GM19452 (cell line): ENCODE measurements at regions not wholly inside any gene's neighbourhood (a gene's known extent, or its start where the extent isn't known, plus 50 kb on each side); places are given as distances from the start of the nearest gene placed in this dataset.
"Not testable (repeated sequence)": the region's sequence is repeated elsewhere in the genome, so short reads cannot be mapped to it uniquely, and the experiment has no call there.

ENCODE experiments used
- ATAC-seq: cut with Tn5 transposase; IDR thresholded peaks from one replicate; pipeline ENCODE4 v1.9.1; 2021; ENCODE audit not compliant: unreplicated experiment

DNA sequence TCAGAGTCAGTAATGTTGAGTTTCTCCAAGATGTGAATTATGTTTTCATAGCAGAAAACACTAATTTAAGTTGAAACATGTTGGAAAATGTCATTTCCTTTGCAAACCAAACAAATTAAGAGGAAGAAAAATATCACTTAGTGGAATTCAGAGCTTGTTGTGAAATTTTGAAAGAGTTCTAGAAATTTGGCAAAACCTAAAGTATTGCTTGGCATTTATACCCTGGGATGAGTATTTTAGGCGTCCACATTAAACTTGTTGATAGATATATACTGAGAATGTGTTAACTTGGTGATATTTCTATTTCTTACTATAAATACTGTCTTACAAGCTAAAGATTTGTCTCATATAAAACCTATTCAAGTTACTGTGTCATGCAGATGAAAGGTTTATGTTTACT lies 335.2 kb downstream of the NSUN3 start:
- ATAC-seq: no peak

- ATAC-seq: no peak
These were observed 338.6 kb downstream of the NSUN3 start for GRCh38 chr3:94401466-94401865.

DNA sequence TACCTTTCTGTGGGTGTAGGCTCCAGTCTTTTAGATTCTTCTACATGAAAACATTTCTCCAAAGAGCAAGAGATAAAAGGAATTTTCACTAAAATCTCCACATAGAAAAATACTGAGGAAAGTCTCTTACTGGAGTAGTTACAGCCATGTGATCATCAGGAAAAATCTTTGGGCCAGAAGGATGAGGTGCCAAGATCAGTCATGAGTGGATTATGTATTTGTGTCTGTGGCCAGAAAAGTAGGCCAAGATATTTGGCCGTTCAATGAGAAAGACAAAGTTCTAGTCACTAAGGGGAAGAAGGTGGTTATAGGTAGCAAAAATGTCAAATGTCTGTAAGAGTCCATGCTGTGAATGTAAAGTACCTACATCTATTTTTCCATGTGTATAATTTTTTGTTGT lies 339.3 kb downstream of the NSUN3 start:
- no peak for ATAC-seq

DNA sequence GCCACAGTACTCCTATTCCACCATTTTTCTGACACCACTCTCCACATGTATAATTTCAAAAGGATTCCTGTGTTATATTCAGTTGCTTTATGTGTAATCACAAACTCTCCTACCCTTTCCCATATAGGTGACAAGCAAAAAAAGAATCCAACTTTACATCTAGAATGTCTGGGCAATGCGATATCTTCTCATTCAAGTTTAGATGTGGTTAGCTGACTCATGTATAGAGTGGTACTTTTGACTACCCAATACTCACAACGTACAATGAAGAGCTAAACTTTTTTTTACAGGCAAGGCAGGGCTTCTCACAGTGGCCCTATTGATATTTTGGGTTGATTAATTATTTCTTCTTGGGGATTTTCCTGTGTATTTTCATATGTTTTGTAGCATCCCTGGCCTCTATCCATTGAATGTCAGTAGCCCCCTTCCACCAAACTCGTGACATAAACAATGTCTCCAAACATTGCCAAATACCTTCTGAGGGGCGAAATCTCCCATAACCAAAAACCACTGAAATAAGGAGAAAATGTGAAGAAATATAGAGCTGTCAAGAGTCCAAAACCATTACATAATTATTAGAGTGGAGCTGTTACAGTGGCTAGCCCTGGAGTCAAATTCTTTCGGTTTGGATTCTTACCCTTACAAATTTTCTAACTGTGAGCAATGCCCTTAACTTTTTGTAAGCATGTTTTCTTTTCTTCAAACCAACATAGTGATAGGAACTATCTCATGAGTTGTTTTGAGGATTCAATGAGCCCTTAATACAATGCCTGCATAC lies 342.6 kb downstream of the NSUN3 start:
- no peak for ATAC-seq

DNA sequence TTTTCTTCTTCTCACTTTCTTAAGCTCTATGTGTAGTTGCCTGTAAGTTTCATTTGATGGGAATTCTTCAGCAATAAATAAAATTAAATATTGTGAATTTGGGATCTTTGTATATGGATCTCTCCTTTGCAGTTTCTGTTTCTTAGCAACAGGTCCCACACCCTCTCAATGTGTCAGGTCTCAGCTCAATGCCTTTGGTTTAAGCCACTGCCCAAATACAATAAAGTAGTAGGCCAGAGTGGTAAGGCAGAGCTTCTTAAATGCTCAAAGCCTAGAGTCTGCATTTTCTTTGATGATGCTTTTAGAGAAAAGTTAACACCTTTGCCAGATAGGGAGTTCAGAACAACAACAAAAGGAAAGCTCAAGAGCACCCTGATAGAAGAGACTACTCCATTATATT lies 343.7 kb downstream of the NSUN3 start:
- no peak for ATAC-seq

DNA sequence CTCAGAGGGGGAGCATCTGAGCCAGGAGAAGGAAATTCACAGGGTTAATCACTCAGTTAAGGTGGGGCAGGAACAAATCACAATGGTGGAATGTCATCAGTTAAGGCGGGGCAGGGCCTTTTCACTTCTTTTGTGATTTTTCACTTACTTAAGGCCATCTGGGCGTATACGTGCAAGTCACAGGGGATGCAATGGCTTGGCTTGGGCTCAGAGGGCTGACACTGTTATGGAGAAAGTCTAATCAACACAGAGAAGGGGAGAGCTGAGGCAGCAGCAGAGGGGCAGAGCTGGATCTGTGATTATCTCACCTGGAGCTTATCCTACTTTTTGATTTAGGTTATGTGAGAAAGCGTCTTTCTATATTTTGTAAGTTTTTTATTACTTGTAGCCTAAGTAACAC lies 350.1 kb downstream of the NSUN3 start:
- ATAC-seq: not testable (repeated sequence)

- no peak for ATAC-seq
These were observed 350.7 kb downstream of the NSUN3 start for GRCh38 chr3:94413336-94414108.

DNA sequence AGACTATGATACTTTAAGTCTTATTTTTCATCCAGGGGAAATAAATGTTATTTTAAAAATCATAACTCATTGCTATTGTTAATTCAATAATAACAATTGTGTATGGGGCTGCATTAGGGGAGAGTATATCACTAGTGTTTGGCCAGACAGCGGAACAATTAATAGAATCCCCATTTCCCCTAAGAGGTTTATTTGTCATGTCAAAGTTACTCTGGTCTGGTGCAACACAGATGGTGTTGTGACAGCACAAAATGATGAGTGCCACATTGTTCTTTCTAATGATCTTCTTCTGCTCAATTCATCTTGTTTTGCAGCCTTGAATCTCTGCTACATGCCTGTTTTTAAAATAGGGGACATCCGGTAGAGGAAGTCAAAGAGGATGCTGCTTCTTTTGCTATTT lies 351.6 kb downstream of the NSUN3 start:
- no peak for ATAC-seq

DNA sequence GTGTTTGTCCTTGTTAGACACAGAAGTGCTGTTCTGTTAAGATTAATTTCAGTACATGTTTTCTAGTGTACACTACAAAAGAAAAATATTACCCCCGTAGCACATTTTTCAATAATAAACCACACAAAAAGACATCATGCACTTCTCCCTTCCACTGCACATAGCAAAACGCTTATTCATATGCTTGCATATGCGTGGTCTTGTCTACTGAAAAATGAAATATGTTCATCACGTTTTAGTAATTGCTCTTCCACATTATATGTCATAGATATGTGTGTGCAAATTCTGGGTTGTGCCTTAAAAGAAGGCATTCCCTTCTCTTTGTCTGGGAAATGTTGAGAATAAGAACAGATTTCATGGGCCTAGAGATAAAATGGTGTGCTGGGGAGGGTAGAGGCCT lies 353.9 kb downstream of the NSUN3 start:
- ATAC-seq: no peak

DNA sequence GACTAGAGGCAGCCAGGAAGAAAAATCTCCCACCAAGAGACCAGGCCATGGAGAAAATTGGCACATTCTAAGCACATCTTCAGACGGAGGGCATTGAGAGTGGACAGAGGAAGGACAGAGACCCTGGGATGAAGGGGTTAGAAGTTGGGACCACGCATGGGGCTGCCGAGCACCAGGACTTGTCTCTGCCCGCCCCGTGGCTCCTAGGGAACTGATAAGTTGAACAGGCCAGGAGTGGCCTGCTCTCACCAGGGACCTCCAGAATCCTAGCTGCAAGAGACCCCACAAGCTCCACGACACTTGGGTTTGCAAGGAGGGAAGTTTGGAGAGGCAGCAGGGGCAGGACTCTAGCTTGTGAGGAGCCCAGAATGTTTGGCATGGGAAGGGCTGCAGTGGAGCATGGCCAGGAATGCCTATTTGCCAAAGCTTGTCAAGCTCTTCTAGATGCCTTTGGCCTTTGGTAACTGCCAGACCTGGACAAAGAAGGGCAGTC lies 355.1 kb downstream of the NSUN3 start:
- ATAC-seq: no peak

DNA sequence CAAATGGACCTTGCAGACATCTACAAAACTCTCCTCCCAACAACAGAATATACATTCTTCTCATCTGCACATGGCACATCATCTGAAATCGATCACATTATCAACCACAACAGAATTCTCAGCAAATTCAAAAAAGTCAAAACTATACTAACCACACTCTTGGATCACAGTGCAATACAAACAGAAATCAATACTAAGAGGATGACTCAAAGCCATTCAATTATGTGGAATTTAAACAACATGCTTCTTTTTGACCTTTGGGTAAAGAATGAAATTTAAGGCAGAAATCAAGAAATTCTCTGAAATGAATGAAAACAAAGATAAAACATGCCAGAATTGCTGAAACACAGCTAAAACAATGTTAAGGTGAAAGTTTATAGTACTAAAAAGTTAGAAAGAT lies 358.1 kb downstream of the NSUN3 start:
- no peak for ATAC-seq

DNA sequence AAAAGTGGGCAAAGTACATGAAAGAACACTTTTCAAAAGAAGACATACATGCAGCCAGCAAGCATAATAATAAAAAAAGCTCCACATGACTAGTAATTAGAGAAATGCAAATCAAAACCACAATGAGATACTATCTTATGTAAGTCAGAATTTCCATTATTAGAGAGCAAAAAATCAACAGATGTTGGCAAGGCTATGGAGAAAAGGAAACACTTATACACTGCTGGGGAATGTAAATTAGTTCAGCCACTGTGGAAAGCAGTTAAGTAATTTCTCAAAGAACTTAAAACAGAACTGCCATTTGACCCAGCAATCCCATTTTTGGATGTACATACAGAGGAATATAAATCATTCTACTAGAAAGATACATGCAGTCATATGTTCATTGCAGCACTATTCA lies 360.7 kb downstream of the NSUN3 start:
- ATAC-seq: no peak

DNA sequence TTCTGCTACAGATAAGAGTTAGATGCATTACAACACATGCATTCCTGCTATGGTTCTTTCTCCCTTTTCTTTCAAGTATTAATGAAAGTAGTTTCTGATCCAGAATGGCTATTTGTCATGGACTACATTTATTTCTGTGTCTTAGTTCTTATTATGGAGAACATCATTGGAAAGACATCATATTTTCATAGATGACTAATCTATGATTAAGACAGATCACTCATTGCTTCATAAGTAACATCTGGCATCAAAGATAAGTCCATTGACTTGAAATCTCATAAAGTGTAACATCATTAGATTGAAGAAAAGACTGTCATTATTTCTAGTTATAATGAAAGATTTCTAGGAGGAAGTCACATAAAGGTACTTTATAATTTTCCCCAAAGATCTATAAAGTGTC lies 366.7 kb downstream of the NSUN3 start:
- no peak for ATAC-seq

DNA sequence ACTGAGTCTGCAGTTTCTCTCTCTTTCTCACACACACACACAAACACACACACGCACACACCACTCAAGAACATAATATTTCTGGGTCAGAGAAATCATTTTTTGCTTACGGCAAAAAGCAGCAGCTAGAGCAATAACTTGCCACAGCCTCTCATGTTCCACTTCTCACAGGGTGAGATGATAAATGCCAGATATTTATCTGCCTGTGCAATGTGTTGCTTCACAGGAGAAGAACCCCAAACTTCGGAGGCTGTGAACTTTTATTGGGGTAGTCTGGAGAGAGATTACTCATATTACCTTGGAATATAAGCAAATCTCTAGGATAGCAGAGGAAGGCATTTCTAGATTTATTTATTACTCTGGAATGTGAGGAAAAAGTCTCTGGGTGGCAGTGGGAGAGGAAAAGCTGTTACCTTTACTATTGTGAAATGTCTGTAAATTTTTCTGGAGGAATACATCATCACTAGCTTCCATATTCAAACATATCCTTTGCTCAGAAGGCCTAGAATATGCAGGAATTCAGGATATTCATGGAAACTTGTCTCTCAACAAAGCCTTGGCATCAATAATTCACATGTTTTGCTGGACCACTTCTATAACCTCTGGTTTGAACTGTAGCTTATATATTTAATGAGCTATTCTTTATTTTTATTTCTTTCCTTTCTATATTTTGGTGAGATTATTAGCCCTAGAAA lies 369.2 kb downstream of the NSUN3 start:
- ATAC-seq: no peak

GRCh38 chr3:94433811-94434210 lies 370.9 kb downstream of the NSUN3 start:
- ATAC-seq: no peak

DNA sequence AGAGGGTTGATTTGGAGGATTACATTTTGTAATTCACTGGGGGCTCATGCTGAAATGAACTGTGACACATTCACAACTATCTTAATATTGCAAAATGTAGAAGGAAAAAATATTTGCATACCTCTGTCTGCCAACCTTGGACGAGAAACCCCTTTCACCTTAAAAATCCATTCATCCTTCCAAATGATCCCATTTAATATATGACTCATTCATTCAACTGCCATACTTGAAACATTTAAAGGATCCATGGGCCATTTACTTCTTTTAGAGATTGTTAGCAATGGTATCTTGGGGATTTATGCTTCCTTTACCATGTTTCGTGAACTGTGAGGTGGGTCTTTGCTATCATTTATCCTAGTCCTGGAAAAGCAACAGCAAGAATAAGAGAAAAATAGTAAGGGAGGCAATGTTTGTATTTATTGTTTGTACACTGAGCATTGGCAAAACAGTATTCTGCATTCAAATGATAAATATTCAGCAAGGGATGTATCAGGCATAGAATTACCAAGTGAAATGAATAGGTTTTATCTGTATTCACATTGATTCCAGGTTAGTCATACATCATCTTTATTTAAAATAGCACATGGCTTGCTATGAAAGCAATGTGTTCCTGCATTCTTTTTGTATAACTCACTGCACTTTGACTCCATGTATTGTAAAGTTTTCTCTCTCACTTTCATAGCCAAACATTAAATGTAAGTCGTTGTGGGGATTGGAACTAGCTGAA lies 378.1 kb downstream of the NSUN3 start:
- ATAC-seq: no peak

- ATAC-seq: no peak
These were observed 378.6 kb downstream of the NSUN3 start for GRCh38 chr3:94441494-94441847.

GRCh38 chr3:94453864-94454263 lies 391.0 kb downstream of the NSUN3 start:
- ATAC-seq: no peak

DNA sequence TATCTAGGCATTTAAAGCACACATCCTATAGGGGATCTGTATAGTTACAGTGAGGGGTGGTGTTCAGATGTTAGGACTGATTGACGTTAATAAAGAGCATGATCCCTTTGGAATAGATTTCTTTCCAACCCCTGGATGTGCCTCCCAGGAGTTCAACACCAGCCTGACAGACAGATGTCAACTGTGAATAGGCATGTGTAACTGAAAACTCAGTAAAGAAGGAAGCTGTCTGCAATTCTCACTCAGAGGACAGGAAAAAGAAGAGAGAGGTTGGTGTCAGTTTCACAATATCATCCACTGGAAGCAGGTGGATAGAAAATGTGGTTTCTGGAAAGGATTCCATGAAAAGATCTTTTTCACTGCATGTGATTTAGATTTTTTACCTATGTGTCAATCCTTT lies 396.3 kb downstream of the NSUN3 start:
- ATAC-seq: no peak

- ATAC-seq: no peak
These were observed 398.1 kb downstream of the NSUN3 start for GRCh38 chr3:94460931-94461330.

DNA sequence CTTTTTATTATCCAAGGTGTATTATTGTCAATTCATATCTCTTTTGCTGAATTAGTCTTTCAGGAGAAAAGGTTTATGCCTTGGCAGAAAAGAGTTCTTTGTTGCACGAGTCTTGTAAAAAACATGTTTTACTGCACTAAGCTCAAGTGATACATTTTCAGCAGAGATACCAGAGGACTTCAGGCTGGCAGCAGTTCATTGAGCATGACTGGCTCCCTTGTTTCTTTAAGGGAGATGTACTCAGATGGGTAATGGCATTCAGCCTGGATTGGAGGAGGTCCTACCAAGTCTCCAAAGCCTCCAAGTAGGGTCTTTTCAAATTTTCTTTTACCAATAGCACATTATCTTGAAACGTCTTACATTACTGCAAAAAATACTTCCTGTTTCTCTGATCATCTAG lies 400.1 kb downstream of the NSUN3 start:
- no peak for ATAC-seq
